Kidney (tissue), 13 donors: ENCODE measurements at regions not wholly inside any gene's neighbourhood (a gene's known extent, or its start where the extent isn't known, plus 50 kb on each side); places are given as distances from the start of the nearest gene placed in this dataset.

Experiments used
- DNase-seq, 5 donors: peaks; one replicate each; pipeline ENCODE4 v3.0.0-alpha.2; 2013 to 2020
- FAIRE-seq: peaks from 2 replicates; lab custom pipeline; 2012; peaks lifted over from hg19 to GRCh38; lab: Jason Lieb, UNC
- H3K27ac ChIP-seq, 2 donors: one replicate each; pipeline ENCODE4 v1.7.0; 2013; ENCODE audit warnings: low read depth in 2 of 2, low read length in 2 of 2, inconsistent platforms in 1 of 2
- H3K27me3 ChIP-seq: one replicate; pipeline ENCODE4 v1.7.1; 2013; ENCODE audit warnings: low read length, inconsistent platforms; ENCODE audit not compliant: control insufficient read depth, insufficient read depth
- H3K36me3 ChIP-seq, 3 donors: one replicate each; pipeline versions ENCODE4 v1.7.0 to v1.7.1; 2013; ENCODE audit warnings: low read length in 3 of 3, control low read depth in 1 of 3, inconsistent platforms in 1 of 3; ENCODE audit not compliant: insufficient read depth in 3 of 3, control insufficient read depth in 2 of 3
- H3K4me1 ChIP-seq, 3 donors: one replicate each; pipeline versions ENCODE4 v1.7.0 to v1.7.1; 2013; ENCODE audit warnings: low read length in 3 of 3, inconsistent platforms in 1 of 3, low read depth in 1 of 3; ENCODE audit not compliant: control insufficient read depth in 2 of 3, insufficient read depth in 2 of 3
- H3K4me3 ChIP-seq, 3 donors: one replicate each; pipeline versions ENCODE4 v1.7.0 to v1.8.1; 2013; ENCODE audit warnings: low read length in 3 of 3, control low read depth in 1 of 3, inconsistent platforms in 1 of 3
- H3K9ac ChIP-seq, 3 donors: one replicate each; pipeline versions ENCODE4 v1.7.0 to v1.7.1; 2013; ENCODE audit warnings: low read length in 3 of 3, control low read depth in 1 of 3, inconsistent platforms in 1 of 3
- H3K9me3 ChIP-seq, 3 donors: one replicate each; pipeline versions ENCODE4 v1.7.0 to v1.7.1; 2013; ENCODE audit warnings: low read length in 3 of 3, control low read depth in 1 of 3, inconsistent platforms in 1 of 3; ENCODE audit not compliant: control insufficient read depth in 2 of 3, insufficient read depth in 1 of 3
- intact Hi-C: fragments of 100-400 bp; cut with DNase I; formaldehyde crosslinking; loops from one replicate; pipeline ENCODE4 v1.11.1; 2022
- TF ChIP-seq, protein P1 (sequence below): IDR thresholded peaks from 3 replicates; pipeline ENCODE4 v1.5.1; 2012; ENCODE audit warnings: mild to moderate bottlenecking, moderate library complexity, borderline replicate concordance; ENCODE audit not compliant: insufficient read depth; ENCODE audit errors: extremely low read depth
- donor health status: control.
- donor health status: control.
- donor health status: control.
- donor health status: control.
- donor health status: control.
- donor health status: DM: yes; HTN: yes; CAD: no.
- donor health status: Normal renal cell carcinoma (clear cell type).

- DNase-seq (peak in 4 of 5 donors; percentile 57 to 73 (median 68)), FAIRE-seq (no peak)
- Histone ChIP-seq H3K4me1 (no peaks in the 10 kb centered on the region), H3K36me3 (no peaks in the 10 kb centered on the region), H3K9me3 (no peaks in the 10 kb centered on the region), H3K9ac (no peak overlapping the region), H3K4me3 (no peak overlapping the region), H3K27me3 (no peaks in the 10 kb centered on the region), H3K27ac (no peak overlapping the region)
- intact Hi-C loops, result no loop called here
- TF ChIP-seq, protein P1, sequence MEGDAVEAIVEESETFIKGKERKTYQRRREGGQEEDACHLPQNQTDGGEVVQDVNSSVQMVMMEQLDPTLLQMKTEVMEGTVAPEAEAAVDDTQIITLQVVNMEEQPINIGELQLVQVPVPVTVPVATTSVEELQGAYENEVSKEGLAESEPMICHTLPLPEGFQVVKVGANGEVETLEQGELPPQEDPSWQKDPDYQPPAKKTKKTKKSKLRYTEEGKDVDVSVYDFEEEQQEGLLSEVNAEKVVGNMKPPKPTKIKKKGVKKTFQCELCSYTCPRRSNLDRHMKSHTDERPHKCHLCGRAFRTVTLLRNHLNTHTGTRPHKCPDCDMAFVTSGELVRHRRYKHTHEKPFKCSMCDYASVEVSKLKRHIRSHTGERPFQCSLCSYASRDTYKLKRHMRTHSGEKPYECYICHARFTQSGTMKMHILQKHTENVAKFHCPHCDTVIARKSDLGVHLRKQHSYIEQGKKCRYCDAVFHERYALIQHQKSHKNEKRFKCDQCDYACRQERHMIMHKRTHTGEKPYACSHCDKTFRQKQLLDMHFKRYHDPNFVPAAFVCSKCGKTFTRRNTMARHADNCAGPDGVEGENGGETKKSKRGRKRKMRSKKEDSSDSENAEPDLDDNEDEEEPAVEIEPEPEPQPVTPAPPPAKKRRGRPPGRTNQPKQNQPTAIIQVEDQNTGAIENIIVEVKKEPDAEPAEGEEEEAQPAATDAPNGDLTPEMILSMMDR, result no peak
Measured at GRCh38 chr3:4218456-4219226, 84.5 kb upstream of the SETMAR start.

DNA sequence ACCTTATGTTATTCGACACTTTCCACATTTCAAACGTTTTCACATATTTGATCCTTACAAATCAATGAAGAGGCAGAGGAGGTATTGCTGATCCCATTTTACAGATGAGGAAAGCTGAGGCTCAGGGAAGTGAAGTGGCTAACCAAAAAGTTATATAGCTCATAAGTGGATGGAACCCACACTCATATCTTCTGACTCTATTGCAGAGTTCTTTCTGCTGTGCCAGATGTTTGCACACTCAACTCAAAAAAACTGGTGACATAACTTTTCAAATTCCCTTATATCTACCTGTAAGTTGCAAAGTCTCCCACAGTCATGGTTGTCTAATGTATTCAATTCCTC is 84.0 kb upstream of the SETMAR start:
- Histone ChIP-seq H3K4me3 (no peak overlapping the region), H3K9ac (no peak overlapping the region), H3K27ac (no peak overlapping the region), H3K4me1 (no peaks in the 10 kb centered on the region), H3K36me3 (no peaks in the 10 kb centered on the region), H3K27me3 (no peaks in the 10 kb centered on the region), H3K9me3 (no peaks in the 10 kb centered on the region)
- TF ChIP-seq, protein P1, result no peak
- no peak for FAIRE-seq
- intact Hi-C loops, result no loop called here
- DNase-seq, result no peak

- TF ChIP-seq, protein P1, result no peak
- Histone ChIP-seq H3K9ac (no peak overlapping the region), H3K4me1 (no peaks in the 10 kb centered on the region), H3K4me3 (no peak overlapping the region), H3K27ac (no peak overlapping the region), H3K9me3 (no peaks in the 10 kb centered on the region), H3K27me3 (no peaks in the 10 kb centered on the region), H3K36me3 (no peaks in the 10 kb centered on the region)
- DNase-seq (no peak), FAIRE-seq (no peak)
- intact Hi-C loops, result no loop called here
Measured at GRCh38 chr3:4220065-4220464, 83.1 kb upstream of the SETMAR start.
